OCI-LY1 (cell line): ENCODE measurements at regions not wholly inside any gene's neighbourhood (a gene's known extent, or its start where the extent isn't known, plus 50 kb on each side); places are given as distances from the start of the nearest gene placed in this dataset.

ENCODE experiments used
- H2AFZ ChIP-seq: fragments of 200-600 bp; sonication (generic), shearing (Covaris generic); 2 replicates; pipeline ENCODE4 v1.6.0; 2014; ENCODE audit warnings: antibody characterized with exemption, mild to moderate bottlenecking, low read length
- H3F3A ChIP-seq: fragments of 200-600 bp; sonication (generic), shearing (Covaris generic); 2 replicates; pipeline ENCODE4 v1.6.0; 2014; ENCODE audit warnings: mild to moderate bottlenecking, antibody characterized with exemption, low read length, moderate library complexity; ENCODE audit not compliant: insufficient read depth
- H3K27ac ChIP-seq: fragments of 200-600 bp; sonication (generic); 2 replicates; pipeline ENCODE4 v1.5.1; 2014; ENCODE audit warnings: low read length, mixed run types, mild to moderate bottlenecking, low read depth; ENCODE audit not compliant: poor library complexity, severe bottlenecking
- H3K27me3 ChIP-seq: fragments of 200-600 bp; sonication (generic); 2 replicates; pipeline ENCODE4 v1.6.0; 2014; ENCODE audit warnings: antibody characterized with exemption, mild to moderate bottlenecking, low read length, moderate library complexity; ENCODE audit not compliant: insufficient read depth
- H3K36me3 ChIP-seq: fragments of 200-600 bp; sonication (generic); 2 replicates; pipeline ENCODE4 v1.6.1; 2014; ENCODE audit warnings: mild to moderate bottlenecking, antibody characterized with exemption, low read length, moderate library complexity, mixed read lengths; ENCODE audit not compliant: insufficient read depth
- H3K4me1 ChIP-seq: fragments of 200-600 bp; sonication (generic); 2 replicates; pipeline ENCODE4 v1.5.1; 2014; ENCODE audit warnings: mild to moderate bottlenecking, low read length, moderate library complexity; ENCODE audit not compliant: insufficient read depth, severe bottlenecking
- H3K4me2 ChIP-seq: fragments of 200-600 bp; sonication (generic), shearing (Covaris generic); 2 replicates; pipeline ENCODE4 v1.6.1; 2014; ENCODE audit warnings: low read length
- H3K4me3 ChIP-seq: fragments of 200-600 bp; sonication (generic); 2 replicates; pipeline ENCODE4 v1.5.1; 2014; ENCODE audit warnings: low read length, low read depth, mild to moderate bottlenecking, mixed read lengths; ENCODE audit not compliant: poor library complexity, severe bottlenecking
- H3K79me2 ChIP-seq: fragments of 200-600 bp; shearing (Covaris generic); 2 replicates; pipeline ENCODE4 v1.6.1; 2016; ENCODE audit warnings: mixed run types, low read length, mixed read lengths; ENCODE audit not compliant: insufficient read depth
- H3K9ac ChIP-seq: fragments of 200-600 bp; sonication (generic), shearing (Covaris generic); 2 replicates; pipeline ENCODE4 v1.6.1; 2014; ENCODE audit warnings: mild to moderate bottlenecking, low read length, mixed read lengths
- H3K9me2 ChIP-seq: fragments of 200-600 bp; sonication (generic), shearing (Covaris generic); 2 replicates; pipeline ENCODE4 v1.6.1; 2014; ENCODE audit warnings: low read depth, mild to moderate bottlenecking, low read length, mixed read lengths
- H3K9me3 ChIP-seq: fragments of 200-600 bp; shearing (Covaris generic); 2 replicates; pipeline ENCODE4 v1.6.1; 2014; ENCODE audit warnings: low read length, mixed read lengths
- H4K20me1 ChIP-seq: fragments of 200-600 bp; sonication (generic), shearing (Covaris generic); 2 replicates; pipeline ENCODE4 v1.6.0; 2016; ENCODE audit warnings: mild to moderate bottlenecking, low read length; ENCODE audit not compliant: insufficient read depth
- EZH2 ChIP-seq: fragments of 200-600 bp; sonication (generic), shearing (Covaris generic); IDR thresholded peaks from 2 replicates; pipeline ENCODE4 v1.8.0; 2017; ENCODE audit warnings: borderline replicate concordance, mixed run types, mild to moderate bottlenecking, antibody characterized with exemption, low read length, moderate library complexity, mixed read lengths
- TF ChIP-seq, protein P1 (sequence below): fragments of 200-600 bp; sonication (generic), shearing (Covaris generic); IDR thresholded peaks from 2 replicates; pipeline ENCODE4 v1.5.1; 2017; ENCODE audit warnings: mild to moderate bottlenecking, antibody characterized with exemption, low read length, moderate library complexity, mixed read lengths

DNA sequence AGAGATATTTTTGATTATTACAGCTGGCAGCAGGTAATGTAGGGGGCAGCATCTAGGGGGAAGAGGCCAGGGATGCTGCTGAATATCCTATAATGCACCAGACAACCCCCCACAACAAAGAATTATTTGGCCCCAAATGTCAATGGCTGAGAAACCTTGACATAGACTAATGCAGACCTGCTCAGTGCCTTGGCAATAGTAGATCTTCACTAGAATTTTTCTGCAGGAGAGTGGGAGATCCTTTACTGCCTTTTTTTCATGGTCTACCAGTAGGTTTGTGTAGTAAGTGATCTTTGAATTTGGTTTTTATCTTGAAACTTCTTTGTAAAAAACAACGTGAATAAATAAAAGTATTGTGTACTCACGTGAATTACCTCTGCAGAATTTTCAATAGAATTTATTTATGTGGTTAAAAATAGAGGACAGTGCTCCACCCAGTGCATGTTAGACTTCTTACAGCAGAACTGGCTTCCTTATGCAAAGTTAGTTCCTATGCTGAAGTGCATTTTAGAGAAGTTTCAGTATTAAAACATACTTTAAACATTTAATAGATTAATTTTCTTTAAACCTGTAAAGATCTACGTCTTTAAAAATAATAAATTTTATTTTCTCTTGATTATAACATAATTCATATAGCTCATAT is 199.6 kb upstream of the HDAC9 start:
- Histone ChIP-seq H3F3A (no peaks in the 10 kb centered on the region), H3K4me2 (no peak overlapping the region), H3K27me3 (no peaks in the 10 kb centered on the region), H3K36me3 (no peaks in the 10 kb centered on the region), H3K9ac (no peak overlapping the region), H3K9me2 (no peaks in the 10 kb centered on the region), H4K20me1 (no peaks in the 10 kb centered on the region), H3K9me3 (no peaks in the 10 kb centered on the region), H3K79me2 (no peaks in the 10 kb centered on the region), H2AFZ (no peak overlapping the region), H3K4me1 (no peaks in the 10 kb centered on the region), H3K27ac (no peak overlapping the region), H3K4me3 (no peak overlapping the region)
- TF ChIP-seq EZH2 = no peak
- TF ChIP-seq, protein P1, sequence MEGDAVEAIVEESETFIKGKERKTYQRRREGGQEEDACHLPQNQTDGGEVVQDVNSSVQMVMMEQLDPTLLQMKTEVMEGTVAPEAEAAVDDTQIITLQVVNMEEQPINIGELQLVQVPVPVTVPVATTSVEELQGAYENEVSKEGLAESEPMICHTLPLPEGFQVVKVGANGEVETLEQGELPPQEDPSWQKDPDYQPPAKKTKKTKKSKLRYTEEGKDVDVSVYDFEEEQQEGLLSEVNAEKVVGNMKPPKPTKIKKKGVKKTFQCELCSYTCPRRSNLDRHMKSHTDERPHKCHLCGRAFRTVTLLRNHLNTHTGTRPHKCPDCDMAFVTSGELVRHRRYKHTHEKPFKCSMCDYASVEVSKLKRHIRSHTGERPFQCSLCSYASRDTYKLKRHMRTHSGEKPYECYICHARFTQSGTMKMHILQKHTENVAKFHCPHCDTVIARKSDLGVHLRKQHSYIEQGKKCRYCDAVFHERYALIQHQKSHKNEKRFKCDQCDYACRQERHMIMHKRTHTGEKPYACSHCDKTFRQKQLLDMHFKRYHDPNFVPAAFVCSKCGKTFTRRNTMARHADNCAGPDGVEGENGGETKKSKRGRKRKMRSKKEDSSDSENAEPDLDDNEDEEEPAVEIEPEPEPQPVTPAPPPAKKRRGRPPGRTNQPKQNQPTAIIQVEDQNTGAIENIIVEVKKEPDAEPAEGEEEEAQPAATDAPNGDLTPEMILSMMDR = no peak

DNA sequence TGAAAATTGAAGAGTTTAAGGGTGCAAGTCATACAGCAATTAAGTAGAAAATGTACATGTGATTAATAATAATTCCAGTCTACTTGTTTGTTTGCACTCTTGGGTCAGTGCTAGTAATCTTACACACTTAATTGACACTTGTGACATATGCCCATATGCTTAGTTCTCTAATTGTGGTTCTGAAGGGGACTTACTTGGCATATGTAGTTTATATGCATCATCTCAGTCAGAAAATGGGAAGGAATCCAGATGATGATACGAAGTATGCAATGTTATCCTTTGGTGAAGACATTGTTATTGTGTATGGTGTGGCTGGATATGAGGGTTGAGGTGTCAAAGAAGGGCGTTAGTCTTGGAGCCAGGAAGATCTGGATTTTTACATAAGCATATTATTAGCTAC is 193.5 kb upstream of the HDAC9 start:
- H3K27me3 ChIP-seq = no peaks in the 10 kb centered on the region
- no peak overlapping the region for H3K4me3 ChIP-seq
- TF ChIP-seq EZH2 = no peak
- TF ChIP-seq, protein P1 = no peak
- H3K9me2 ChIP-seq = no peaks in the 10 kb centered on the region
- no peak overlapping the region for H3K27ac ChIP-seq
- no peaks in the 10 kb centered on the region for H3K4me1 ChIP-seq
- no peak overlapping the region for H3K9ac ChIP-seq
- H3K9me3 ChIP-seq = no peaks in the 10 kb centered on the region
- H3K79me2 ChIP-seq = no peaks in the 10 kb centered on the region
- no peak overlapping the region for H2AFZ ChIP-seq
- H3K36me3 ChIP-seq = no peaks in the 10 kb centered on the region
- no peak overlapping the region for H3K4me2 ChIP-seq
- H4K20me1 ChIP-seq = no peaks in the 10 kb centered on the region
- no peaks in the 10 kb centered on the region for H3F3A ChIP-seq

DNA sequence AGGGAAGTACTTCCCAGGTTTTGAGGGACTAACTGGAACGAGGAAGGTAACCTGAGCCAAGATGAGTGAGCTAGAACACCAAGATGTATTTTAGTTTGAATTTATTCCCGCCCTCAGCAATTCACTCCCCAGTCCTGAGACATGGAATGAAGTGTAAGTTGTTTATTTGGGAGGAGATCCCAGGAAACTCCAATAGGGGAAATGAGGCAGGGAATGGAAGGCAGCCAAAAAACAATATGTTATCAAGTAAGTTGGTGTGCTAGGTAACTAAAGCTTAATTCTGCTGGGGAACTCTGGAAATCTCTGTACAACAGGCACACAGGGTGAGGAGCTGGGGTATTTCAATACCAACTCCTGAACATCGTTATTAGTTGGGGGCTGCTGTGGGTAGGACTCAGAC is 189.7 kb upstream of the HDAC9 start:
- Histone ChIP-seq H2AFZ (no peak overlapping the region), H3K4me1 (no peaks in the 10 kb centered on the region), H3K9me2 (no peaks in the 10 kb centered on the region), H3K79me2 (no peaks in the 10 kb centered on the region), H3K9ac (no peak overlapping the region), H3K4me2 (no peak overlapping the region), H3K27ac (no peak overlapping the region), H3K36me3 (no peaks in the 10 kb centered on the region), H3K27me3 (no peaks in the 10 kb centered on the region), H3F3A (no peaks in the 10 kb centered on the region), H3K9me3 (no peaks in the 10 kb centered on the region), H4K20me1 (no peaks in the 10 kb centered on the region), H3K4me3 (no peak overlapping the region)
- TF ChIP-seq, protein P1 = no peak
- no peak for TF ChIP-seq EZH2
